H1 (cell line): ENCODE measurements at regions not wholly inside any gene's neighbourhood (a gene's known extent, or its start where the extent isn't known, plus 50 kb on each side); places are given as distances from the start of the nearest gene placed in this dataset.

ENCODE experiments used
- CBX5 ChIP-seq: fragments of 300-800, 300-1000 bp; sonication (generic); IDR thresholded peaks from 2 replicates; pipeline ENCODE4 v1.7.1; 2016; ENCODE audit warnings: antibody characterized with exemption, low read length, low read depth
- EP300 ChIP-seq, 2 experiments: IDR thresholded peaks; 1 replicate in 1 of 2; 2 replicates in 1 of 2; pipeline ENCODE4 v1.6.1; 2011 to 2012; ENCODE audit warnings: low read depth in 2 of 2, low read length in 2 of 2, mild to moderate bottlenecking in 2 of 2, borderline replicate concordance in 1 of 2, inconsistent platforms in 1 of 2, moderate library complexity in 1 of 2
- EZH2 ChIP-seq: fragments of 200-600 bp; sonication (generic); IDR thresholded peaks from 2 replicates; pipeline ENCODE4 v1.7.1; 2012; ENCODE audit warnings: low read depth, mild to moderate bottlenecking, moderate library complexity, low read length, inconsistent platforms; ENCODE audit not compliant: severe bottlenecking
- FOSL1 ChIP-seq: IDR thresholded peaks from 2 replicates; pipeline ENCODE4 v1.6.1; 2011; ENCODE audit warnings: mild to moderate bottlenecking, low read depth, low read length, moderate library complexity; ENCODE audit not compliant: insufficient read depth
- MAFK ChIP-seq: IDR thresholded peaks from 2 replicates; pipeline ENCODE4 v1.6.1; 2012; ENCODE audit warnings: low read depth, mild to moderate bottlenecking, improper control_type of control experiment, low read length
- RFX5 ChIP-seq: IDR thresholded peaks from 2 replicates; pipeline ENCODE4 v1.6.1; 2011; ENCODE audit warnings: low read depth, low read length, improper control_type of control experiment, borderline replicate concordance
- SP2 ChIP-seq: IDR thresholded peaks from 2 replicates; pipeline ENCODE4 v1.6.1; 2012; ENCODE audit warnings: mild to moderate bottlenecking, low read length, inconsistent platforms
- SUZ12 ChIP-seq: fragments of 200-600 bp; sonication (generic); IDR thresholded peaks from 2 replicates; pipeline ENCODE4 v1.6.1; 2012; ENCODE audit warnings: mild to moderate bottlenecking, inconsistent platforms, low read length, moderate library complexity, mixed read lengths
- TEAD4 ChIP-seq: IDR thresholded peaks from 2 replicates; pipeline ENCODE4 v1.6.1; 2012; ENCODE audit warnings: low read depth, low read length, inconsistent platforms, mixed read lengths
- YY1 ChIP-seq: IDR thresholded peaks from 2 replicates; pipeline ENCODE4 v1.6.1; 2011; ENCODE audit warnings: low read depth, mild to moderate bottlenecking, low read length
- TF ChIP-seq, protein P1 (sequence below), 3 experiments: IDR thresholded peaks; 1 replicate in 2 of 3; 2 replicates in 1 of 3; pipeline versions ENCODE4 v1.5.1 to v1.6.1; 2011; ENCODE audit warnings: low read length in 3 of 3, mild to moderate bottlenecking in 3 of 3, inconsistent platforms in 2 of 3, low read depth in 1 of 3, moderate library complexity in 1 of 3; ENCODE audit not compliant: insufficient read depth in 1 of 3; ENCODE audit errors: control extremely low read depth in 1 of 3

DNA sequence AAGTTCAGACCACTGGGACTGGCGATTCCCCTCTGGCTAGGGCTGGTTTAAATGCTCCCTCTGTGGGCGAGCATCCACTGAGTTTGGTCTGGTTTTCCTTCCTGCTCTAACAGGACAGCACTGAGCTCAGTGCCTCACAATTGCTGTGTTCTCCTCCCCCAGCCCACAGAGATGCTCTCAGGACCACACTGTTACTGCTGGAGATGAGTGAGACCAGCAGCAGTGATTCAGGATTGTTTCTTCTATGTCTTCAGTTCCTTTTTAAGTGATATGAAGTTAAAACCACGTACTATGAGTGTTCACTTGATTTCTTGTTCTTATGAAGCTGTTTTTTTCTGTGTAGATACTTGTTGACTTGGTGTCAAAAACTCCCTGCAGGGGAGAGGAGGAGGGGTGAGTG lies 180.4 kb upstream of the COL8A1 start:
- TF ChIP-seq, protein P1, sequence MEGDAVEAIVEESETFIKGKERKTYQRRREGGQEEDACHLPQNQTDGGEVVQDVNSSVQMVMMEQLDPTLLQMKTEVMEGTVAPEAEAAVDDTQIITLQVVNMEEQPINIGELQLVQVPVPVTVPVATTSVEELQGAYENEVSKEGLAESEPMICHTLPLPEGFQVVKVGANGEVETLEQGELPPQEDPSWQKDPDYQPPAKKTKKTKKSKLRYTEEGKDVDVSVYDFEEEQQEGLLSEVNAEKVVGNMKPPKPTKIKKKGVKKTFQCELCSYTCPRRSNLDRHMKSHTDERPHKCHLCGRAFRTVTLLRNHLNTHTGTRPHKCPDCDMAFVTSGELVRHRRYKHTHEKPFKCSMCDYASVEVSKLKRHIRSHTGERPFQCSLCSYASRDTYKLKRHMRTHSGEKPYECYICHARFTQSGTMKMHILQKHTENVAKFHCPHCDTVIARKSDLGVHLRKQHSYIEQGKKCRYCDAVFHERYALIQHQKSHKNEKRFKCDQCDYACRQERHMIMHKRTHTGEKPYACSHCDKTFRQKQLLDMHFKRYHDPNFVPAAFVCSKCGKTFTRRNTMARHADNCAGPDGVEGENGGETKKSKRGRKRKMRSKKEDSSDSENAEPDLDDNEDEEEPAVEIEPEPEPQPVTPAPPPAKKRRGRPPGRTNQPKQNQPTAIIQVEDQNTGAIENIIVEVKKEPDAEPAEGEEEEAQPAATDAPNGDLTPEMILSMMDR (IDR thresholded peaks at IDR 0.05; ENCODE audit: control extremely low read depth in 1 of 3, insufficient read depth in 1 of 3, low read depth in 1 of 3, low read length in 3 of 3) = no peak
- no peak for TF ChIP-seq RFX5
- TF ChIP-seq SP2 = no peak
- TF ChIP-seq MAFK = no peak
- no peak for TF ChIP-seq EP300 (IDR thresholded peaks at IDR 0.05; ENCODE audit: borderline replicate concordance in 1 of 2, low read depth in 2 of 2, low read length in 2 of 2)
- TF ChIP-seq YY1 = no peak
- TF ChIP-seq CBX5 = no peak
- TF ChIP-seq EZH2 = no peak
- no peak for TF ChIP-seq FOSL1
- TF ChIP-seq TEAD4 = no peak
- TF ChIP-seq SUZ12 = no peak
